HG03460 (cell line): ENCODE measurements at regions not wholly inside any gene's neighbourhood (a gene's known extent, or its start where the extent isn't known, plus 50 kb on each side); places are given as distances from the start of the nearest gene placed in this dataset.
"Not testable (repeated sequence)": the region's sequence is repeated elsewhere in the genome, so short reads cannot be mapped to it uniquely, and the experiment has no call there.

ENCODE experiments used
- ATAC-seq: cut with Tn5 transposase; IDR thresholded peaks from one replicate; pipeline ENCODE4 v1.9.1; 2021; ENCODE audit not compliant: unreplicated experiment

DNA sequence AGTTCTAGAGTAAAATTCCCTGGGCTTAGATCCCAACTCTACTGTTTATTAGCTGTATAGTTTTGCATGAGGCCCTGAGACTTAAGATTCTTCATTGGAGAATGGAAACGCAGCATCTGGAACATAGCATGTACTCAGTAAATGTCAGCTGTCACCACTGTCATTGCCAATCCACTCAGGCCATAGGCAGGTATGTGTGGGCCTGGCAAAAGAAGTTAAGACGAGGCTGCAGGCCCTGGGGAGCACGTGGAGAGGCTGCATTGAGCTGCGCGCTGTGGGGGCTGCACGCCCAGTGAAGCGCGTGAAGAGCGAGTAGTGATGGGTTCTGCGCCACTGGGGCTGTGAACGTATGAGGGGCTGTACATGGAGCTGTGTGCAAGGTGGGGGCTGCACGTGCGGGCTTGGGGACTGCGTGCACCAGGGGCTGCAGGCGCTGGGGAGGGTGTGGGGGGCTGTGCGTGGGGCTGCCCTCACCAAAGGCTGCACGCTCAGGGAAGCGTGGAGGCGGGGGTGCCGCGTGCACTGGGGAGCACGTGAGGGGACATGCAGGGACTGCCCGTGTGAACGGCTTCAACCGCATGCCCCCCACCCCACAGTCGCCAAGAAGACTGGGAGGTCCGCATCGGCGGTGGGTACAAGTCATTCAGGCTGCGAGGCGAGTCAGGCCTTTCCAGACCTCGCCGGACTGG, 85.5 kb downstream of the PRR15 start:
- ATAC-seq, result no peak

DNA sequence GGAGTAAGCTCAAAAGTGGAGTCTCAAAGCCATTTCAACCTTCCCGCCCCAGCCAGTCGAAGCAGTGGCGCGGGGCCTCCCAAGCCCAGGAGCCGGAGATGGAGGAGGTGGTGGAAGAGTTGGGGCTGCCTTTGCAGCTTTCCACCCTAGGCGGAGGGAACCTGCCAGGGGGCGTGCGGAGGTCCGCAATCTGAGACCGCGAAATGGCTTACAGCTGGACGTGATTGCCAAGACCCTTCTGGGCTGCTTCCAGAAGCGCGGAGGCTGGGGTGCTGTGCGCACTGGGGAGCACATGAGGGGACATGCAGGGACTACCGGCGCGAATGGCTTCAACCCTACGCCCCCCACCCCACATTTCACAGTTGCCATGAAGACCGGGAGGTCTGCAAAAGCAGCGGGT, 86.2 kb downstream of the PRR15 start:
- no peak for ATAC-seq

DNA sequence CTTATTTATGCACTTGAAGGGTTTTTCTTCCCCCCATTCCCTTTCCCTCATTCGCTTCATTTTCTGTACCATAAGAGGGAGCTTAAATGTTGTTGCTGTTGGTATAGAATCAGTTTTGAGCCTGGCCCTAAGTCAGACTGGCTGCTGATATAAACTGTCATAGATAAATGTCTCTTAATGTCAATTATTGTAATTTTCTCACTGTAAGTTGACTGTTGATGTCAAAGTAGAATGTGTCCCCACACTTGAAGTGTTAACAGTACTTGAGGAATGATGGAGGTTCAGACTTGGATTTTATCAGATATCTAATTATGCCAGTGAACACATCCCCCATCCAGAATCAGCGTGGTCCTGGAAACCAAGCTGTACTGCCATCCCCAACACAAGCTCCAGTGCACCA, 87.8 kb downstream of the PRR15 start:
- ATAC-seq, result no peak

DNA sequence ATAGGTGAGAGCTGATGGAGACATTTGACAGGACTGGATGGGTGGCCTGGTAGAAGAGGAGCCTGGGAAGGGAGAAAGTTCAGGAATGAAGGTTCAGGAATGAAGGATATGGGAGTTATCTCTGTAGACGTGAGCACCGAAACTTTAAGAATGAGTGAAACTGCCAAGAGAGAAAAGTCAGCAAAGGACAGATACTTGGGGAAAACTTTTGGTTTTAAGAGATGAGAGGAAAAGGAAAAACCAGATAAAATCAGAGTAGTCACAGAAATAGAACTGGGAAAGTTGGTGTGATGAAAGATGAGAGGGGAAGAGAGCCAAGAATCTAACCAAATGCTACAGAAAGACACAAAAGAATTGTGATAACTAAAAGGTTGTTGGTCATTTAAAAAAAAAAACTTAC, 88.9 kb downstream of the PRR15 start:
- ATAC-seq, result no peak

DNA sequence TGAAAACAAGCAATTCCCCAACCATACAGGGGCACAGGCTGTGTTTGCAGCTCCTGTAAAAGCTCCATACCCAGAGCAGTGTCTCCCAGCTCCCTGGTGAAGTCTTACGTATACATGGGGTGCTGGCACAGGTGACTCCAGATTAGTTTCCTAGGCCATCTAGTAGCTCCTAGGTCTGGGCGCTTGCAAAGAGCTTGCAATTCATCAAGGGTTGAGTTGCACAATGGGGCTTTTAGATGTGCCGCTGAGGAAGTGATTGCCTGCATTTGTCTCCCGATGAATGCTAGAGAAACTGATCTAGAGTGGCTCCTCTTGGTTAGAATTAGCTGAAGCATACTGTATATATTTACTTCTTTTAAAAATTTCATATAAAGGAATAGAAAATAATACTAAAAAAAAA, 90.7 kb downstream of the PRR15 start:
- not testable (repeated sequence) for ATAC-seq

DNA sequence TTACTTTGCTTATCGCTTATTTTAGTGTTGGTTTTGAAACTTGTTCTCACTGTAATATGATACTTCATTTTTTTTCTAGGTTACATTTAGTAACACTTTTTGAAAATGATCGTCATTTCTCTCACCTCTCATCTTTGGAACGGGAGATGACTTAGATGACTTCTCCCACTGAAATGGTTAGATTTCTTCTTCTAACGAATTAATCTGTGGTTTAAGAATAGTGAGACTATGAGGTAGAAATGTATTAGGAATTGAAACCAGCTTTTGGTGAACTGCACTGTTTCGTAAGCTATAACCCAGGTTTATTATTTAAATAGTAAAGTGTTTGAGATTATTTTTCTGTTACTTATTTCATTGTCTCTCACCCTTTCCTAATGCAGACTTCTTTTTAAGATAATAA, 93.7 kb downstream of the PRR15 start:
- ATAC-seq, result no peak

DNA sequence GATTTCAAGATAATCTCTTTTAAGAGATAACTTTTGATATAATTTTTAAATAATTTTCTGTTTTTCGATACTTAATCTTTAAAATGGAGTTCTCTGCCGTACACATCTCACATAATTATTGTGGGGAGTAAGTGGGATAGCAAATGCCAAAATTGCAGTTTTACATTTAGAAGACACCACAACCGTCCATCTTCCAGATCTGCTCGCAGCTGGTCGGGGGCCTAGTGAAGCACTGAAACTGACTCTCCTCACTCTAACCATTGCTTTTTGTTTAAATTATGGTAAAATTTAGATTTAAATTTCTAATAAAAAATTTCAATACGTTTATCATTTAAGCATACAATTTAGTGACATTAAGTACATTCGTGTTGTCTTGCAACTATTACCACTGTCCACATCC, 94.2 kb downstream of the PRR15 start:
- no peak for ATAC-seq

DNA sequence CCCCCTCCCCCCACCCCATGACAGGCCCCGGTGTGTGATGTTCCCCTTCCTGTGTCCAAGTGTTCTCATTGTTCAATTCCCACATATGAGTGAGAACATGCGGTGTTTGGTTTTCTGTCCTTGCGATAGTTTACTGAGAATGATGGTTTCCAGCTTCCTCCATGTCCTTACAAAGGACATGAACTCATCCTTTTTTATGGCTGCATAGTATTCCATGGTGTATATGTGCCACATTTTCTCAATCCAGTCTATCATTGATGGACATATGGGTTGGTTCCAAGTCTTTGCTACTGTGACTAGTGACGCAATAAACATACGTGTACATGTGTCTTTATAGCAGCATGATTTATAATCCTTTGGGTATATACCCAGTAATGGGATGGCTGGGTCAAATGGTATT, 95.6 kb downstream of the PRR15 start:
- ATAC-seq, result not testable (repeated sequence)

DNA sequence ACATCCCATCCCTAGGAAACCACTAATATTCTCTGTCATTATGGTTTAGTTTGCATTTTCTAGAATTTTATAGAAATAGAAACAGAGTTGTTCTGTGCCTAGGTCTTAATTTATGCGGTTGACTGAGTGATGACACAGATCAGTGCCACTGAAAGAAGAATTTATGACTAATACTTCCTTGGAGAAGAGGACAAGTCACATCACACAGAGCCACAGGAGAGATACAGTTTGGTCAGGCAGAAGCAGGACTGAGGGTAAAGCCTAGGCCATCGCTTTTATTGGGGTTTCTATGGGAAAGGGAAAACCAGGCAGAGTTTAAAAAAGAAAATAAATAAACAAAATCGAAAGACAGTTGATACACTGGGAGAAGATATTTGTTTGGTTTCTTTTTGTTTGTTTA, 99.3 kb downstream of the PRR15 start:
- ATAC-seq, result not testable (repeated sequence)

DNA sequence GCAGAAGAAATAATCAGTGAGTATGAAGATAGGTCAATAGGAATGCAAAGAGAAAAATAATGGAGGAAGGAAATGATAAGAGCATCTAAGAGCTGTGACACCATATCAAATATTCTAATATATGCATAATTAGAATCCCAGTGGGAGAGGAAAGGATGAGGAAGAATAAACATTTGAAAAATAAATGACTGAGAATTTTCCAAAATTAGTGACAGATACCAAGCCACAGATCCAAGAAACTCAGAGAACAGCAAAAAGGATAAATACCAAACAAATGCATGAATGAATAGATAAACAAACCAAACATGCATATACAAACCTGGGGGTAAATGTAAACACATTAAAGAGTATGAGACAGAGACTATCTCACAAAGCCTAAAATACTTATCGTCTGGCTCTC, 101.4 kb downstream of the PRR15 start:
- ATAC-seq, result not testable (repeated sequence)

DNA sequence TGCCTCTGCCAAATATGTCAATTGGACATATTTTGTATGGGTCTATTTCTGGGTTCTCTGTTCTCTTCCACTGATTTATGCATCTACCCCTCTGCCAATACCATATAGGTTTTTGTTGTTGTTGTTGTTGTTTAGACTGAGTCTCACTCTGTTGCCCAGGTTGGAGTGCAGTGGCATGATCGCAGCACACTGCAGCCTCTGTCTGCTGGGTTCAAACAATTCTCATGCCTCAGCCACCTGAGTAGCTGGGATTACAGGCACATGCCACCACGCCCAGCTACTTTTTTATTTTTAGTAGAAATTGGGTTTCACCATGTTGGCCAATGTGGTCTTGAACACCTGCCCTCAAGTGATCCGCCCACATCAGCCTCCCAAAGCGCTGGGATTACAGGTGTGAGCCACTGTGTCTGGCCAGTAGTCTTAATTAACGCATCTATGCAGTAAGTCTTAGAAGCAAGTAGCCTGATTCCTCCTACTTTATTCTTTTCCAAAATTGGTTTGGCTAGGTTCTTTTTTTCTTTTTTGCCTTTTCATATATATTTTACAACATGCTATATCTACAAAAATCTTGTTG, 103.5 kb downstream of the PRR15 start:
- not testable (repeated sequence) for ATAC-seq

DNA sequence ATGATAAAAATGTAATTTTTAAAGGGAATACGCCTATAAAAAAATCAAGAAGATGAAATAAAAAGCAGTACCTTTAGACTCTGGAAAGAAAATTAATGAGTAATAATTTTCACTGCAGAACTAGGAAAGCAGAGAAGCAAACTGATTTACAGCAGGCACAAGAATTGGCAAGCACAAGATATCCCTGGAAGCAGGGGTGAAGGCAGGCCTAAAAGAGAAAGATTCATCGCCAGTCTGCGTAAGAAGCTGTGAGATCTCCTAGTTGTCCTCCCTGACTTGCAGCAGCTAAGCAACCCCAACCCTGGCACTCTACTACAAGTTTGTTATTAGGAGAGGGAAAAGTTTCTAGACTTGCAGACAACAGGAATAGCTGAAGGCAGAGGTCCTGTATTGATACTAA, 107.7 kb downstream of the PRR15 start:
- not testable (repeated sequence) for ATAC-seq

DNA sequence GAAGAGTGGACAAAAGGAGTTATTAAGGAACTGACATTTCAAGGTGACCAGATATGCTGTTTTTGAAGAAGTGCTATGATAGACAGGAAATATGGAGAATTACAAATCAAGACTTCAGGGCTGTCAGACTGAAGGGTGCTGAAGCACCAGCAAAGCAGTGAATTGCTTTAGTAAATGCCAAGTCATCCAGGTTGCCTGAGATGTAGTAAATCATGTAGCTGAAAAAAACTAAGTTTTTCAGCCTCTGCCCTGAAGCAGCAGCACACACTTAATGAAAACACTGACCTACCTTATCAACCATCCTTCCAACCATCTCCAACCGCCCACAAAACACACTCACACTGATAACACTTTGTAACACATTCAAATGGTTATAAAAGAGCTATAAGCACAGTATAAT, 110.0 kb downstream of the PRR15 start:
- ATAC-seq, result not testable (repeated sequence)

DNA sequence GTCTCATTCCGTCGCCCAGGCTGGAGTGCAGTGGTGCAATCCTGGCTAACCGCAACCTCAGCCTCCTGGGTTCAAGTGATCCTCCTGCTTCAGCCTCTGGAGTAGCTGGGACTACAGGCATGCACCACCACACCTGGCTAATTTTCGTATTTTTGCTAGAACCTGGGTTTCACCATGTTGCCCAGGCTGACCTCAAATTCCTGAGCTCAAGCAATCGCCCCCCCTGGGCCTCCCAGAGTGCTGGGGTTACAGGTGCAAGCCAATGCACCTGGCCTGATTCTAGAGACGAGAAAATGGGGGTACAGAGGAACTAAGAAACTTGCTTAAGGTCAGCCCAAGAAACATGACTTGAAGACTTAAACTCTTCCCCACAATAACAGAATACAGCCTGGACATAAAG, 111.0 kb downstream of the PRR15 start:
- ATAC-seq, result not testable (repeated sequence)

DNA sequence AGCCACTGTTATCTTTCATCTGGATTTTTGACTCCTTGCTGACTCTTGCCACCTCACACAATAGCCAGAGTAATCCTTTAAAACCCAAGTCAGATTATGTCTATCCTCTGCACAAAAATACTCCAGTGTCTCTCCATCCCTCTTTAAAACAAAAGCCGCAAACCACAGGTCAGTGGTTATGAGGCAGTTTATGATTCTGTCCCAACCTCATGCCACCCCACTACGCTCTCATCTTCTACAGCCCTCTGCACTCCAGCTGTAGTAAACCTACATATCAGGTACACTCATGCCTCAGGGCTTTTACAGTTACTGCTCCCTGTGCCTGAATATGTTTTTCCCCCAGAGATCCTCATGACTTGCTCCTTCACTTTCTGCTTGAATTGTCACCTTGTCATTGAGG, 113.6 kb downstream of the PRR15 start:
- not testable (repeated sequence) for ATAC-seq

DNA sequence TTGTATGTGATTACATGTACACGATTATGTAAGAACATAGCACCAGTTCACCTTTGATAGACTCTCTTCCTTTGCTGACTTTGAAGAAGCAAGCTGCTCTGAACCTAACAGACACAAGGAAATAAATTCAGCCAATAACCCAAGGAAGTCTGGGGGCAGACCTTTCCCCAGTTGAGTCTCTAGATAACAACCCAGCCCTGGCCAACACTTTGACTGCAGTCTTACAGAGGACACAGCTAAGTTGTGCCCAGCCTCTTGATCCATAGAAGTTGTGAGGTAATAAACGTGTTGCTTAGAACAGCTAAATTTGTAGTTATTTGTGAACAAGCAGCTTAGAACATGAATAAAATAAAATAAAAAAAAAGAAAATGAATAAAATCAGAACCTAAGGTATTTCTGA, 116.3 kb downstream of the PRR15 start:
- not testable (repeated sequence) for ATAC-seq

DNA sequence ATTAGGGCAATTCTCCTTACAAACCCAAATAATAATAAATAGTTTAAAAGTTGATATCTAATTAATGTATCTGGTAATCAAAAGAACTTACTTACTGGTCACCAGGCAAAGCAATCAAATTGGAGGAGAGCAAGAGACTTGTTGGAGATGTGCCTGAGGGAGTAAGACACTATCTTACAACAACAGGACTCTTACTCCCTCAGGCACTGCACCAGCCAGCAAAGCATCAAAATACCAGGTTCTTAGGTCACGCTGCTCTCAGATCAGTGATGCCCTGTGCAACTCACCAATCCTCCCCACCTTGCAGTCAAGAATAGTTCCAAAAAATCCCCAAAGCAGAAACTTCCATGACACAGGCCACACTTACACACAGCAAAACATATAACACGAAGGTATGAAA, 117.0 kb downstream of the PRR15 start:
- ATAC-seq, result not testable (repeated sequence)

DNA sequence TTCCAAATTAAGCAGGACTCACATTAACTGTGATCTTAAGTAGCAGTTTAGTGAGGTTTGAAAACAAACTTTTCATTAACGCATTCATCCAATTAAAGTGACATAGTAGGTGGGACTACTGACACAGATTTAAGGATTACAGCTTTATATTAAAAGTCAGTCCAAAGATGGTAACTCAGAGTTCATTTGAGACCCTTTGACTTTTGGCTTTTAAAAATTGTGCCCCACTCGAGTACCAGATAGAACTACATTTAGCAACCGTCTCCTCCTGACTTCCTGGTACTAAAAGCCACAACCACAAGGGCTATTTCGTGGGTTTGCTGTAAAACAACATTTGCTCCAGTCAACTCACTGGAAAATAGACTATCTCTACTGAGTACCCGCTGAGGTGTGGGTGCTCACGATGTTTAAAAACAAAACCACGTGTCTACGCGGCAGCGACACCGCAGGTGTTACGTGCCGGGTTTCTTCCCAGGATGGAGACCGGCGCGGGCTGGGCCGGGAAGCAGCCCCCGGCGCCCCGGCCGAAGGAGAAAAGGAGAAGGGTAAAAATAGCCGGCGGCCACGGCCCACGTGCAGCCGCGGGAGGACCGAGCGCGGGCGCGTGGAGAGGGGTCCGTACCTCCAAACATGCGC, 120.6 kb downstream of the PRR15 start:
- ATAC-seq, result not testable (repeated sequence)

DNA sequence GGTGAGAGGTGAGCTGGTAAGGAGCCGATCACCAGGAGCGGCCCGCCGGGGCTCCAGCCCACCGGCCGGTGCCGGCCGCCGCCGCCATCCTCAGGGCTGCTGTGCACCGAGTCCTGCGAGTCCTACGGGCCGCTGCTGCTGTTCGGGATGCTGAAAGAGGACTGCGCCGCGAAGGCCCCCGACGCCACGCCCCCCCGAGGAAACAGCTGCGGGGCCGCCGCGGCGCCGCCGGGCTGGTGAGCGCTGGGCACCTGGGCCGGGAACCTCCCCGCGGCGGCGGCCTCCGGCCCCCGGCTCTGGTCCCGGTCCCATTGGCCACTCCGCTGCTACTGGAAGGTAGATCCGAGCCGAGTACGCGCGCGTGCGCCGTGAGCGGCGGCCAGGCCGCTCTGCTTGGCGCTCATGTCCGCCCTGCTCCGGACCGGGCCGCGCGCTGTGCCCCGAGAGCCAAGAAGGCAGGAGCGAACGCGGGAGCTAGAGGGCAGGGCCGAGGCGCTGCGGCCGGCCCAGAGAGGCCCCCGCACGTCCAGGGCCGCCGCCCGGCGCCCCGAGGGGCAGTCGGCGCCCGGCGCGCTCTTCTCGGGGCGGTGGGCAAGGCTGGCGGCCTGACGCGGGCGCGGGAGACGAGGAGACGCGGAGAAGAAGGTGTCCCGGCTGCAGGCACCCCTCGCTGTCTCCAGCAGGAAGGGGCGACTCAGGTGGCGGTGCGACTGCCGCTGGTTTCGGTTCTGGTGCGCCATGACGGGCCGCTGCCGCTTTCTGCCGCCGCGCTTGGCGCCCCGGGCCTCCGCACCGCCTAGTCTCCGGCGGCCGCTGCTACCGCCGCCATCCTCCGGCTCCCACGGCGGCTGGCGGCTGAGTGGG, 121.3 kb upstream of the WIPF3 start:
- peak; percentile 82 for ATAC-seq

DNA sequence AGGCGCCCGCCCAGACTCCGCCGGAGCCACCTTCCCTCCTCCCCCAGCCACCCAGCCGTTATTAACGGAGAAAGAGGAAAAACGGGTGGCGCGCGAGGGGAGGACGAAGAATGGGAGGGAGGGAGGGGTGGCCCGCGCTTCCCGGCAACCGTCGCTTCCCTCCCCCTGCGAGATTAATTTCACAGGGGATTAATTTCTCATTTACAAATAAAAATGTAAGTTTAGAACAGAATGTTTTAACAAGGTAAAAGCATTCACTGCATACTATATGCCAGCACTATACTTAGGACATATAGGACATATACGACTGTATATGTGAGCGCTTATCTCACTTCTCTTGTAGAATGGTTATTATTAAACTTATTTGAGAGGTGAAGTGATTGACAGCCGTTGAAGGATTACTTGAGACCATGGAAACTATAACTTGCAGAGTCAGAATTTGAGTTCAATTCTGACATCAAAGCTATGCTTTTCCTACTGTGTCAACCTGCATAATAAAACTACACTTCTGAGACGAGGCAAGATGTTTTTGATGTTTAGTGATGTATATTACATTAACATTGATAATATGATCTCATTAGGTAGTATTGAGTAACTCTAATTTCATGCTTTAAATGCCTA, 120.5 kb upstream of the WIPF3 start:
- not testable (repeated sequence) for ATAC-seq

DNA sequence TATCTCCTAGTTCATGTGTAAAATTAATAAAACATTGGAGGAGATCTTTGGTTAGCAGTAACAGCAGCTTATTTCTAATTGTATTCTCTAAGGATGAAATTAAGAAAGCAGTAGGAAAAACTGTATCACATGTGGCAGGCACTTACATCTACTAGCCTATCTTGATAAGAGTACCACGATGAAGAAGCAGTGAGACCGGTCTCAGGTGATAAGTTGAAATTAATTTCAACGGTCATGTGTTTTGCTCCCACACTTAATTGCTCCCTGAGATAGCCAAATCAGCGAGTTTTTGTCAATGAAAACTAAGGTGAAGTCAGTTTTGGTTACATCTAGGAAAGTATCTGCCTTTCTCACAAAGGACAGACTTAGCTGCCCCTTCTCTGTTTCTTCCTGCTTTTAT, 115.8 kb upstream of the WIPF3 start:
- ATAC-seq, result not testable (repeated sequence)
